SK-N-MC (cell line): ENCODE measurements at regions not wholly inside any gene's neighbourhood (a gene's known extent, or its start where the extent isn't known, plus 50 kb on each side); places are given as distances from the start of the nearest gene placed in this dataset.
"Not testable (repeated sequence)": the region's sequence is repeated elsewhere in the genome, so short reads cannot be mapped to it uniquely, and the experiment has no call there.

ENCODE experiments used
- DNase-seq: peaks from one replicate; pipeline ENCODE4 v3.0.0-alpha.2; 2011; ENCODE audit warnings: low read depth, low spot score
- H3K27ac ChIP-seq: fragments of 200-600 bp; sonication (generic); 2 replicates; pipeline ENCODE4 v1.5.1; 2016; ENCODE audit warnings: mixed run types
- H3K36me3 ChIP-seq: fragments of 200-600 bp; sonication (generic); 2 replicates; pipeline ENCODE4 v1.6.1; 2017; ENCODE audit warnings: antibody characterized with exemption, low read length, mixed read lengths; ENCODE audit not compliant: insufficient read depth
- H3K4me3 ChIP-seq: fragments of 200-600 bp; sonication (generic); 2 replicates; pipeline ENCODE4 v1.5.1; 2016
- H3K9ac ChIP-seq: fragments of 200-600 bp; sonication (generic); 2 replicates; pipeline ENCODE4 v1.8.0; 2017; ENCODE audit warnings: mixed run types, mixed read lengths; ENCODE audit not compliant: insufficient read length
- H3K9me3 ChIP-seq: fragments of 200-600 bp; sonication (generic); 2 replicates; pipeline ENCODE4 v1.6.1; 2017; ENCODE audit warnings: low read depth, mild to moderate bottlenecking, antibody characterized with exemption, low read length, moderate library complexity, mixed read lengths
- EZH2 ChIP-seq: fragments of 200-600 bp; sonication (generic); IDR thresholded peaks from one replicate; pipeline ENCODE4 v1.6.1; 2017; ENCODE audit warnings: antibody characterized with exemption
- FOXP2 ChIP-seq: optimal IDR thresholded peaks from 2 replicates; pipeline ENCODE3; 2011; ENCODE audit warnings: mild to moderate bottlenecking, moderate library complexity; ENCODE audit not compliant: insufficient read depth; ENCODE audit errors: extremely low read length, control extremely low read depth
- POLR2AphosphoS5 ChIP-seq: IDR thresholded peaks from 2 replicates; pipeline ENCODE4 v1.6.1; 2012; ENCODE audit warnings: mild to moderate bottlenecking, low read depth, low read length, borderline replicate concordance

DNA sequence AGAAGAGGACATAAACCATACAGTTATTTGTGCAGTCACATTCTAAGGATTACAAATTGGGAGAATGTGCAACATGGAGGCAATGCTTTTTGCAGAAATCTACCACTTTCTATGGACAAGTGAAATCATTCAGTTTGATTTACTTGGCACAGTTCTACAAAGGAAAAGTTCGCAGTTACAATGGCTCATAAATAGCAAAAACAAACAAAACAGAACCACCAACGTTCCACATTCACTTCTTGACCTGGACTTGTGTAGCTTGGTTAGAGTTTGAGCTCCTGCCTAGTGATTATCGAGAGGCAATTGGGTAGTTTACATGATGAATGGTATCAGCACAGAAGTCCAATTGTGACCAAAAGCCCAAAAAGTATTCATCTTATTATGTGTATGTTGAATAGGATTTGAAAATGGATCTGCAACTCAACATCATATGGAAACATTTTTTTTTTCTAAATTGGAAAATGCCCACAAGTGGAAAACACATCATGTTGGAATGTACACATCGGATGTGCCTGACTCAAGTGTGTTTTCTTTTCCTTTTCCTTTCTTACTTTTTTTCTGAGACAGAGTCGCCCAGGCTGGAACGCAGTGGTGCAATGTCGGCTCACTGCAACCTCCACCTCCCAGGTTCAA is 123.8 kb downstream of the LUZP4 start:
- Histone ChIP-seq H3K36me3 (no peaks in the 10 kb centered on the region), H3K4me3 (no peak overlapping the region), H3K9ac (no peak overlapping the region), H3K9me3 (no peaks in the 10 kb centered on the region), H3K27ac (no peak overlapping the region)
- no peak for DNase-seq
- TF ChIP-seq FOXP2 = no peak
- no peak for TF ChIP-seq POLR2AphosphoS5
- no peak for TF ChIP-seq EZH2

DNA sequence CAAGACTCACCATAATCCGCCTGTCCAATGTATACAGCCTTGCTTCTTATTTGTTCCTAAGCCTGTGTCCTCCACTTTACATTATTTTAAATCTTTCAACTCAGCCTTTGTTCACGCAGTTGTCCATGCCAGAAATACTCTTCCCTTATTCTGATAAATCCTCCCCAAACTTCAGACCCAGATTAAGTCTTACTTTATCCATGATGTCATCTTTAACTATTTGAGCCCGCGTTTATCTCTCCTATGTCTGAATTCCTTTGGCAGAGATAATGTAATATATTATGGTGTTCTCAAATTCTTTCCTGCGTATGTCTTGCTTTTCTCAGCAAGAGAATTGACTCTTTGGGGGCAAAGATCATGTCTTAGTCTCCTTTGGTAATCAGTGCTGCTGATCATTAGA is 129.6 kb downstream of the LUZP4 start:
- Histone ChIP-seq H3K9ac (no peak overlapping the region), H3K36me3 (no peaks in the 10 kb centered on the region), H3K27ac (no peak overlapping the region), H3K4me3 (no peak overlapping the region), H3K9me3 (no peaks in the 10 kb centered on the region)
- TF ChIP-seq EZH2 = no peak
- TF ChIP-seq FOXP2 = no peak
- no peak for TF ChIP-seq POLR2AphosphoS5
- no peak for DNase-seq

- no peak for DNase-seq
- Histone ChIP-seq H3K9ac (no peak overlapping the region), H3K36me3 (no peaks in the 10 kb centered on the region), H3K4me3 (no peak overlapping the region), H3K27ac (no peak overlapping the region), H3K9me3 (no peaks in the 10 kb centered on the region)
- no peak for TF ChIP-seq EZH2
- no peak for TF ChIP-seq FOXP2
- TF ChIP-seq POLR2AphosphoS5 = no peak
Observed at GRCh38 chrX:115423086-115423485, 133.6 kb downstream of the LUZP4 start.

GRCh38 chrX:115425359-115425758 is 135.6 kb upstream of the PLS3 start:
- Histone ChIP-seq H3K27ac (no peak overlapping the region), H3K9ac (no peak overlapping the region), H3K9me3 (no peaks in the 10 kb centered on the region), H3K4me3 (no peak overlapping the region), H3K36me3 (no peaks in the 10 kb centered on the region)
- TF ChIP-seq POLR2AphosphoS5 (no peak), EZH2 (no peak), FOXP2 (no peak)
- DNase-seq = no peak

DNA sequence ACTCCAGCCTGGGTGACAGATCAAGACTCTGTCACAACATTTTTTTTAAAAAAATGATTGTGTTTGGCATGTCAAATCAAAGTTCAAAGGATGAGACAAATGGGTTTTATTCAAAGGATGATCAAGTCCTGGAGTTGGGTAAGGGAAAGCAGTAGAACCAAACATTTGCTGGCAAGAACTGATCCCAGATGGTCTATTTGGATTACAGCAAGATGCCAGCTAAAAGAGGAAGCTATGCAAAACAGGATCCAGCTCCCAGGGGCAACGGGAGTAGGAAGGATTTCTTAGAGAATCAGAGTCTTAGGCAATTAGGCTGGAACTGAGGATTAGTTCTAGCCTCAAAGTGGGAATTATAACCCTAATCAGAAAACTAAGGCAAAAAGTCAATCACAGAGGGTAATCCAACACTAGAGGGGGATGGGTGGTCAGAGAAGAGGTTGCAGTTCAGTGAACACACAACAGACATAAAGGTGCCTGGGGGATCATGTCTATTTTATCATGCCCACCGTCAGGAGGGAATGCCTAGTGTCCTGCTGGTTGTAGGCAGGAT is 133.0 kb upstream of the PLS3 start:
- TF ChIP-seq EZH2 (no peak), FOXP2 (no peak), POLR2AphosphoS5 (no peak)
- no peak overlapping the region for H3K4me3 ChIP-seq
- DNase-seq = no peak

DNA sequence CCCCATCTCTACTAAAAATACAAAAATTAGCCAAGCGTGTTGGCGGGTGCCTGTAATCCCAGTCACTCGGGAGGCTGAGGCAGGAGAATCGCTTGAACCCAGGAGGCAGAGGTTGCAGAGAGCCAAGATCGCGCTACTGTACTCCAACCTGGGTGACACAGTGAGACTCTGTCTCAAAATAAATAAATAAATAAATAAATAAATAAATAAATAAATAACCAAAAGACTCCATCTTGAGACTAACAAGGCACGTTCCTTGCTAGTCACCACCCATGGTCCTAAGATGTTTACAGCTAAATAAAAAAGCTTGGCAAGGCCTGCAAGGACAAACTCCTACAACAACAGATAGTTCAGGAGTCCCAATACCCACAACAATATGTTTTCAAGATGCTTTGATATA is 126.1 kb upstream of the PLS3 start:
- H3K4me3 ChIP-seq, H3K27ac ChIP-seq, H3K9me3 ChIP-seq, DNase-seq, H3K36me3 ChIP-seq, H3K9ac ChIP-seq: not testable (repeated sequence)

More for the DNA sequence above, 133.0 kb upstream of the PLS3 start:
- H3K36me3 ChIP-seq = no peaks in the 10 kb centered on the region
- H3K27ac ChIP-seq = no peak overlapping the region
- no peaks in the 10 kb centered on the region for H3K9me3 ChIP-seq
- H3K9ac ChIP-seq = no peak overlapping the region

GRCh38 chrX:115437841-115438595 is 123.0 kb upstream of the PLS3 start:
- Histone ChIP-seq H3K9ac (no peak overlapping the region), H3K27ac (no peak overlapping the region), H3K9me3 (no peaks in the 10 kb centered on the region), H3K4me3 (no peak overlapping the region), H3K36me3 (no peaks in the 10 kb centered on the region)
- no peak for DNase-seq
- TF ChIP-seq FOXP2 (no peak), POLR2AphosphoS5 (no peak), EZH2 (no peak)

DNA sequence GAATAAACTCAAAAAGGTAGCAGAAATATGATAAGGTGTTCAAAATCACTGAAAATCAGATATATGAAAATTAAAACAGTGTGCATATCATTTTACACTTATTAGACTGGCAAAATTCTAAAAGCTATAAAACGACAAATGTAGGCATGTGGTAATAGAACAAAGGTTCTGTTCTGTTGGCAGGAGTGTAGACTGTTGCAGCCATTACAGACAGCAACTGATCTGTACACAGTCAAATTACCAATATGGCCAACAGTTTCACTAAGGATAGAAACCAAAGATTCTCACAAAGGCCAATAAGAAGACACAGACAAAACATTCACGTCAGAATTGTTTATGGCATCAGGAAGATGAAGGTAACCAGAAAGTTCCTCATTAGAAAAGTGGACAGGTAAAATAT is 112.8 kb upstream of the PLS3 start:
- Histone ChIP-seq H3K27ac (no peak overlapping the region), H3K4me3 (no peak overlapping the region), H3K9me3 (no peaks in the 10 kb centered on the region), H3K36me3 (no peaks in the 10 kb centered on the region), H3K9ac (no peak overlapping the region)
- DNase-seq = no peak
- TF ChIP-seq FOXP2 (no peak), POLR2AphosphoS5 (no peak), EZH2 (no peak)
